H1 (cell line): ENCODE measurements at regions not wholly inside any gene's neighbourhood (a gene's known extent, or its start where the extent isn't known, plus 50 kb on each side); places are given as distances from the start of the nearest gene placed in this dataset.

Source experiments
- CTCF ChIA-PET: fragments of 300-600 bp; sonication (Branson Sonifier 250); formaldehyde crosslinking; loops from one replicate; lab custom pipeline; 2021; ENCODE audit not compliant: partially characterized antibody; lab: Charles Lee
- POLR2A ChIA-PET: fragments of 300-600 bp; sonication (Branson Sonifier 250); formaldehyde crosslinking; loops from one replicate; lab custom pipeline; 2021; ENCODE audit warnings: inconsistent platforms; ENCODE audit not compliant: partially characterized antibody; lab: Charles Lee
- DNase-seq, 2 experiments: peaks; one replicate each; pipeline versions ENCODE4 v3.0.0 to v3.0.0-alpha.2; 2010 to 2022; ENCODE audit warnings: low spot score in 2 of 2, low read depth in 1 of 2, mixed read lengths in 1 of 2
- FAIRE-seq: peaks from 2 replicates; lab custom pipeline; 2011; peaks lifted over from hg19 to GRCh38; lab: Jason Lieb, UNC
- H2AFZ ChIP-seq: 2 replicates; pipeline ENCODE4 v1.8.1; 2012; ENCODE audit warnings: low read length, inconsistent platforms
- H2AK5ac ChIP-seq: 2 replicates; pipeline ENCODE4 v1.6.1; 2013; ENCODE audit warnings: low read depth, low read length
- H2BK120ac ChIP-seq: replicated peaks from 2 replicates; pipeline ENCODE3; 2013; ENCODE audit warnings: low read depth, low read length, inconsistent platforms
- H2BK12ac ChIP-seq: 2 replicates; pipeline ENCODE4 v1.6.1; 2013; ENCODE audit warnings: low read depth, low read length
- H2BK15ac ChIP-seq: 2 replicates; pipeline ENCODE4 v1.6.1; 2013; ENCODE audit warnings: low read length
- H2BK20ac ChIP-seq: 2 replicates; pipeline ENCODE4 v1.6.1; 2013; ENCODE audit warnings: low read length
- H2BK5ac ChIP-seq: 2 replicates; pipeline ENCODE4 v1.6.1; 2013; ENCODE audit warnings: low read depth, low read length
- H3K14ac ChIP-seq: 2 replicates; pipeline ENCODE4 v1.6.1; 2013; ENCODE audit warnings: inconsistent platforms; ENCODE audit not compliant: insufficient read length
- H3K18ac ChIP-seq: 2 replicates; pipeline ENCODE4 v1.6.1; 2013; ENCODE audit warnings: low read length; ENCODE audit errors: extremely low read depth
- H3K23ac ChIP-seq: 2 replicates; pipeline ENCODE4 v1.6.1; 2013; ENCODE audit warnings: inconsistent platforms; ENCODE audit not compliant: insufficient read length
- H3K23me2 ChIP-seq: 2 replicates; pipeline ENCODE4 v1.6.1; 2013; ENCODE audit warnings: low read depth, low read length
- H3K27ac ChIP-seq: 2 replicates; pipeline ENCODE4 v1.6.1; 2011; ENCODE audit warnings: low read depth, low read length, inconsistent platforms
- H3K27me3 ChIP-seq, 4 experiments: replicated peaks in 1 of 4; 1 replicate in 1 of 4; 2 replicates in 3 of 4; pipeline versions ENCODE4 v1.6.1 to v1.8.1; 2011 to 2013; ENCODE audit warnings: low read length in 3 of 4, mild to moderate bottlenecking in 3 of 4, inconsistent platforms in 2 of 4, mixed read lengths in 2 of 4, moderate library complexity in 1 of 4; ENCODE audit not compliant: control insufficient read depth in 3 of 4, insufficient read depth in 3 of 4; ENCODE audit errors: extremely low read depth in 1 of 4
- H3K36me3 ChIP-seq, 4 experiments: 2 replicates each; pipeline versions ENCODE4 v1.6.1 to v1.8.1; 2011 to 2013; ENCODE audit warnings: mild to moderate bottlenecking in 4 of 4, low read length in 3 of 4, moderate library complexity in 2 of 4, control low read depth in 1 of 4, inconsistent platforms in 1 of 4; ENCODE audit not compliant: insufficient read depth in 4 of 4, control insufficient read depth in 2 of 4
- H3K4ac ChIP-seq: replicated peaks from 2 replicates; pipeline ENCODE3; 2013; ENCODE audit warnings: low read length, low read depth, mixed read lengths, inconsistent platforms; ENCODE audit not compliant: insufficient read length
- H3K4me1 ChIP-seq, 4 experiments: replicated peaks in 1 of 4; 1 replicate in 1 of 4; 2 replicates in 3 of 4; pipeline versions ENCODE4 v1.6.1 to v1.8.1; 2011 to 2013; ENCODE audit warnings: low read length in 3 of 4, inconsistent platforms in 2 of 4, mixed read lengths in 1 of 4; ENCODE audit not compliant: insufficient read depth in 4 of 4, control insufficient read depth in 3 of 4
- H3K4me2 ChIP-seq, 2 experiments: 2 replicates each; pipeline versions ENCODE4 v1.6.1 to v1.8.1; 2011 to 2013; ENCODE audit warnings: low read depth in 2 of 2, low read length in 2 of 2, control low read depth in 1 of 2, inconsistent platforms in 1 of 2, mild to moderate bottlenecking in 1 of 2; ENCODE audit not compliant: insufficient read depth in 1 of 2
- H3K4me3 ChIP-seq, 4 experiments: fragments of 200-600, 300-600 bp in 1 of 4; sonication (generic), shearing (Covaris generic), sonication (Bioruptor Twin) in 1 of 4; 2 replicates each; pipeline versions ENCODE4 v1.5.1 to v1.8.1; 2011 to 2016; ENCODE audit warnings: low read length in 4 of 4, low read depth in 3 of 4, control low read depth in 2 of 4, inconsistent platforms in 2 of 4, mild to moderate bottlenecking in 2 of 4, mixed read lengths in 1 of 4, moderate library complexity in 1 of 4; ENCODE audit not compliant: insufficient read depth in 2 of 4; ENCODE audit errors: extremely low read depth in 1 of 4
- H3K56ac ChIP-seq: replicated peaks from 2 replicates; pipeline ENCODE3; 2013; ENCODE audit warnings: low read depth, mild to moderate bottlenecking, mixed read lengths, low read length, inconsistent platforms; ENCODE audit not compliant: insufficient read length
- H3K79me1 ChIP-seq: 2 replicates; pipeline ENCODE4 v1.6.1; 2013; ENCODE audit warnings: low read depth, low read length, control low read depth
- H3K79me2 ChIP-seq, 2 experiments: 2 replicates each; pipeline versions ENCODE4 v1.6.1 to v1.8.1; 2012 to 2013; ENCODE audit warnings: low read length in 2 of 2, mild to moderate bottlenecking in 2 of 2, inconsistent platforms in 1 of 2; ENCODE audit not compliant: insufficient read depth in 2 of 2, control insufficient read depth in 1 of 2
- H3K9ac ChIP-seq, 4 experiments: replicated peaks in 1 of 4; 1 replicate in 1 of 4; 2 replicates in 3 of 4; pipeline versions ENCODE4 v1.6.1 to v1.8.1; 2011 to 2013; ENCODE audit warnings: low read depth in 3 of 4, low read length in 3 of 4, control low read depth in 2 of 4, mild to moderate bottlenecking in 2 of 4, moderate library complexity in 2 of 4, inconsistent platforms in 1 of 4; ENCODE audit errors: extremely low read depth in 1 of 4
- H3K9me3 ChIP-seq, 2 experiments: 2 replicates each; pipeline versions ENCODE4 v1.6.1 to v1.8.1; 2012 to 2013; ENCODE audit warnings: mild to moderate bottlenecking in 2 of 2, moderate library complexity in 2 of 2, control low read depth in 1 of 2, inconsistent platforms in 1 of 2, low read depth in 1 of 2, low read length in 1 of 2, mixed read lengths in 1 of 2; ENCODE audit not compliant: insufficient read depth in 2 of 2
- H4K20me1 ChIP-seq, 2 experiments: replicated peaks in 1 of 2; 2 replicates each; pipeline versions ENCODE3 to v1.8.1; 2011 to 2013; ENCODE audit warnings: inconsistent platforms in 2 of 2, low read length in 2 of 2, mild to moderate bottlenecking in 1 of 2; ENCODE audit not compliant: insufficient read depth in 2 of 2, control insufficient read depth in 1 of 2
- H4K5ac ChIP-seq: 2 replicates; pipeline ENCODE4 v1.6.1; 2013; ENCODE audit warnings: low read length, low read depth, mixed read lengths, inconsistent platforms; ENCODE audit not compliant: insufficient read length
- H4K8ac ChIP-seq: 2 replicates; pipeline ENCODE4 v1.8.0; 2013; ENCODE audit warnings: mild to moderate bottlenecking, moderate library complexity, low read length, inconsistent platforms; ENCODE audit not compliant: insufficient read depth; ENCODE audit errors: extremely low read depth
- H4K91ac ChIP-seq: replicated peaks from 2 replicates; pipeline ENCODE3; 2013; ENCODE audit warnings: low read length, mixed read lengths, inconsistent platforms; ENCODE audit not compliant: insufficient read length
- ASH2L ChIP-seq: fragments of 200-600, 300-600 bp; sonication (generic); IDR thresholded peaks from one replicate; pipeline ENCODE4 v1.7.1; 2017; ENCODE audit warnings: low read length
- CREB1 ChIP-seq: IDR thresholded peaks from 2 replicates; pipeline ENCODE4 v1.6.1; 2012; ENCODE audit warnings: inconsistent platforms
- CTBP2 ChIP-seq: IDR thresholded peaks from 2 replicates; pipeline ENCODE4 v1.7.0; 2011; ENCODE audit warnings: borderline replicate concordance, mild to moderate bottlenecking, moderate library complexity, mixed read lengths, low read length; ENCODE audit not compliant: insufficient read depth, insufficient read length
- EP300 ChIP-seq, 2 experiments: IDR thresholded peaks; 1 replicate in 1 of 2; 2 replicates in 1 of 2; pipeline ENCODE4 v1.6.1; 2011 to 2012; ENCODE audit warnings: low read depth in 2 of 2, low read length in 2 of 2, mild to moderate bottlenecking in 2 of 2, borderline replicate concordance in 1 of 2, inconsistent platforms in 1 of 2, moderate library complexity in 1 of 2
- EZH2 ChIP-seq: fragments of 200-600 bp; sonication (generic); IDR thresholded peaks from 2 replicates; pipeline ENCODE4 v1.7.1; 2012; ENCODE audit warnings: low read depth, mild to moderate bottlenecking, moderate library complexity, low read length, inconsistent platforms; ENCODE audit not compliant: severe bottlenecking
- FOSL1 ChIP-seq: IDR thresholded peaks from 2 replicates; pipeline ENCODE4 v1.6.1; 2011; ENCODE audit warnings: mild to moderate bottlenecking, low read depth, low read length, moderate library complexity; ENCODE audit not compliant: insufficient read depth
- JUN ChIP-seq: IDR thresholded peaks from 2 replicates; pipeline ENCODE4 v1.6.1; 2011; ENCODE audit warnings: low read depth, mild to moderate bottlenecking, improper control_type of control experiment, low read length
- JUND ChIP-seq: IDR thresholded peaks from 2 replicates; pipeline ENCODE4 v1.6.1; 2011; ENCODE audit warnings: mild to moderate bottlenecking, improper control_type of control experiment, low read length
- KDM4A ChIP-seq: IDR thresholded peaks from one replicate; pipeline ENCODE4 v1.7.1; 2012; ENCODE audit warnings: low read depth, mild to moderate bottlenecking, moderate library complexity, low read length, inconsistent platforms; ENCODE audit not compliant: severe bottlenecking
- POLR2AphosphoS5 ChIP-seq: IDR thresholded peaks from 2 replicates; pipeline ENCODE4 v1.6.1; 2011; ENCODE audit warnings: low read depth, low read length
- POU5F1 ChIP-seq: IDR thresholded peaks from 2 replicates; pipeline ENCODE4 v1.6.1; 2011; ENCODE audit warnings: low read depth, mild to moderate bottlenecking, low read length, moderate library complexity
- SIN3A ChIP-seq, 2 experiments: IDR thresholded peaks in 1 of 2; conservative IDR thresholded peaks in 1 of 2; 2 replicates each; pipeline ENCODE4 v1.6.1; 2011 to 2012; ENCODE audit warnings: low read length in 2 of 2, improper control_type of control experiment in 1 of 2, low read depth in 1 of 2, mild to moderate bottlenecking in 1 of 2
- SP2 ChIP-seq: IDR thresholded peaks from 2 replicates; pipeline ENCODE4 v1.6.1; 2012; ENCODE audit warnings: mild to moderate bottlenecking, low read length, inconsistent platforms
- SP4 ChIP-seq: IDR thresholded peaks from 2 replicates; pipeline ENCODE4 v1.6.1; 2012; ENCODE audit warnings: low read length, inconsistent platforms
- SRF ChIP-seq: IDR thresholded peaks from 2 replicates; pipeline ENCODE4 v1.6.1; 2011; ENCODE audit warnings: mild to moderate bottlenecking, low read depth, low read length, moderate library complexity
- TAF1 ChIP-seq: IDR thresholded peaks from 2 replicates; pipeline ENCODE4 v1.6.1; 2011; ENCODE audit warnings: mild to moderate bottlenecking, low read depth, low read length
- WGBS, 2 experiments: shearing (Covaris generic) in 1 of 2; methylation state at CpG; one replicate each; pipeline versions ENCODE4 v1.1.6 to v1.1.7; 2013 to 2015; ENCODE audit warnings: low lambda C conversion rate in 2 of 2, mixed read lengths in 2 of 2, inconsistent platforms in 1 of 2, low coverage in 1 of 2, missing lambda C conversion rate in 1 of 2; ENCODE audit not compliant: insufficient replicate concordance in 2 of 2, insufficient coverage in 1 of 2, insufficient read length in 1 of 2; ENCODE audit errors: extremely low coverage in 1 of 2, missing lambda C conversion rate in 1 of 2; 5-methylcytosine and 5-hydroxymethylcytosine counted together

GRCh38 chr4:100054071-100054470 is 104.0 kb upstream of the H2AZ1 start:
- H3K9ac ChIP-seq, result no peak overlapping the region
- no peak for DNase-seq
- WGBS, 2 experiments, result 96% methylated on average over 3 of the region's 3 CpGs; no CpG with 5 or more reads in 1 of the 2 experiments
- TF ChIP-seq CTBP2 (no peak), EP300 (IDR thresholded peaks at IDR 0.05; ENCODE audit: borderline replicate concordance in 1 of 2, low read depth in 2 of 2, low read length in 2 of 2) (no peak), SRF (no peak), FOSL1 (no peak), SP2 (no peak), POU5F1 (no peak), SIN3A (conservative IDR thresholded peaks at IDR 0.05 in 1 of 2, IDR thresholded peaks at IDR 0.05 in 1 of 2; ENCODE audit: low read depth in 1 of 2, low read length in 2 of 2) (no peak), JUN (no peak), TAF1 (no peak), CREB1 (no peak), POLR2AphosphoS5 (no peak), ASH2L (no peak), EZH2 (no peak), SP4 (no peak), KDM4A (no peak), JUND (no peak)

More at GRCh38 chr4:100054071-100054470, 104.0 kb upstream of the H2AZ1 start:
- H4K5ac ChIP-seq, result no peak overlapping the region
- H4K20me1 ChIP-seq, result no peaks in the 10 kb centered on the region
- no peak overlapping the region for H3K4ac ChIP-seq
- no peak overlapping the region for H2BK15ac ChIP-seq
- no peak overlapping the region for H3K4me3 ChIP-seq
- H3K23me2 ChIP-seq, result no peaks in the 10 kb centered on the region
- no peak overlapping the region for H3K14ac ChIP-seq
- ChIA-PET CTCF (interaction anchor here (0.6 to 1.7 kb wide), 3 partner anchors 12 to 607 kb away, joined by 3 to 4 read pairs (median 4); no protein-coding TSS in a partner anchor), POLR2A (no interaction called here)
- no peaks in the 10 kb centered on the region; a peak in 1 of 8 replicates for H3K36me3 ChIP-seq
- H3K4me2 ChIP-seq, result no peak overlapping the region
- H2BK120ac ChIP-seq, result no peak overlapping the region
- H3K27me3 ChIP-seq, result no peaks in the 10 kb centered on the region
- H3K4me1 ChIP-seq, result no peaks in the 10 kb centered on the region; a peak in 1 of 7 replicates
- H3K79me2 ChIP-seq, result no peaks in the 10 kb centered on the region
- no peak overlapping the region for H3K56ac ChIP-seq
- H2AFZ ChIP-seq, result no peak overlapping the region
- H3K79me1 ChIP-seq, result no peaks in the 10 kb centered on the region
- H2BK20ac ChIP-seq, result no peak overlapping the region
- no peak overlapping the region for H3K27ac ChIP-seq
- no peak overlapping the region for H4K91ac ChIP-seq
- peaks cover 3 to 6% of the 10 kb centered on the region in 2 experiments; a peak in 3 of 4 replicates for H3K9me3 ChIP-seq
- FAIRE-seq, result no peak
- no peak overlapping the region for H2BK12ac ChIP-seq
- H4K8ac ChIP-seq, result no peak overlapping the region
- no peak overlapping the region for H2AK5ac ChIP-seq
- no peak overlapping the region for H2BK5ac ChIP-seq
- H3K23ac ChIP-seq, result no peak overlapping the region
- H3K18ac ChIP-seq, result no peak overlapping the region
